ENCODE measurements at regions not wholly inside any gene's neighbourhood (a gene's known extent, or its start where the extent isn't known, plus 50 kb on each side); places are given as distances from the start of the nearest gene placed in this dataset.

GRCh38 chr17:63289931-63290330 lies 156.2 kb downstream of the CYB561 start:
- Histone ChIP-seq H3K9me2 (ENCODE audit: insufficient read depth) (no peaks in the 10 kb centered on the region), H3K27me3 (ENCODE audit: insufficient read depth, low read depth) (no peaks in the 10 kb centered on the region), H4K20me1 (ENCODE audit: insufficient read depth) (no peaks in the 10 kb centered on the region), H3K4me3 (no peak overlapping the region), H3F3A (ENCODE audit: insufficient read depth, low read depth) (no peaks in the 10 kb centered on the region; the same call in none of the 2 replicates), H2AFZ (no peak overlapping the region), H3K79me2 (ENCODE audit: low read depth) (peaks cover 47% of the 10 kb centered on the region), H3K4me1 (replicated peaks; ENCODE audit: insufficient read depth) (no peaks in the 10 kb centered on the region), H3K27ac (no peak overlapping the region), H3K36me3 (ENCODE audit: low read depth) (peaks cover 48% of the 10 kb centered on the region), H3K4me2 (no peak overlapping the region), H3K9me3 (ENCODE audit: insufficient read depth, low read depth) (0 out of 2 replicates have a peak, but pooled peaks cover 5% of the 10 kb centered on the region)
- DNase-seq, result no peak
- no TSS peak for BruUV-seq (replicated peaks)
- intact Hi-C loops (cut with micrococcal nuclease; ENCODE audit: unreplicated experiment), result no loop called here
- ChIA-PET POLR2A (ENCODE audit: unreplicated experiment) (interaction anchor here (0.7 kb wide), 1 partner anchor 31 kb away, joined by 6 read pairs; no protein-coding TSS in a partner anchor), CTCF (no interaction called here)
- TF ChIP-seq, protein P1, sequence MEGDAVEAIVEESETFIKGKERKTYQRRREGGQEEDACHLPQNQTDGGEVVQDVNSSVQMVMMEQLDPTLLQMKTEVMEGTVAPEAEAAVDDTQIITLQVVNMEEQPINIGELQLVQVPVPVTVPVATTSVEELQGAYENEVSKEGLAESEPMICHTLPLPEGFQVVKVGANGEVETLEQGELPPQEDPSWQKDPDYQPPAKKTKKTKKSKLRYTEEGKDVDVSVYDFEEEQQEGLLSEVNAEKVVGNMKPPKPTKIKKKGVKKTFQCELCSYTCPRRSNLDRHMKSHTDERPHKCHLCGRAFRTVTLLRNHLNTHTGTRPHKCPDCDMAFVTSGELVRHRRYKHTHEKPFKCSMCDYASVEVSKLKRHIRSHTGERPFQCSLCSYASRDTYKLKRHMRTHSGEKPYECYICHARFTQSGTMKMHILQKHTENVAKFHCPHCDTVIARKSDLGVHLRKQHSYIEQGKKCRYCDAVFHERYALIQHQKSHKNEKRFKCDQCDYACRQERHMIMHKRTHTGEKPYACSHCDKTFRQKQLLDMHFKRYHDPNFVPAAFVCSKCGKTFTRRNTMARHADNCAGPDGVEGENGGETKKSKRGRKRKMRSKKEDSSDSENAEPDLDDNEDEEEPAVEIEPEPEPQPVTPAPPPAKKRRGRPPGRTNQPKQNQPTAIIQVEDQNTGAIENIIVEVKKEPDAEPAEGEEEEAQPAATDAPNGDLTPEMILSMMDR (conservative IDR thresholded peaks at IDR 0.05), result no peak
- TF ChIP-seq EZH2 (IDR thresholded peaks at IDR 0.05; ENCODE audit: low read depth), result no peak

- no peak for TF ChIP-seq EZH2 (IDR thresholded peaks at IDR 0.05; ENCODE audit: low read depth)
- TF ChIP-seq, protein P1 (conservative IDR thresholded peaks at IDR 0.05), result no peak
- no peaks in the 10 kb centered on the region for H3K27me3 ChIP-seq (ENCODE audit: insufficient read depth, low read depth)
- no peak overlapping the region for H3K27ac ChIP-seq
Observed at GRCh38 chr17:63290351-63290750, 155.8 kb downstream of the CYB561 start.

GRCh38 chr17:63290784-63291183 lies 155.3 kb downstream of the CYB561 start:
- DNase-seq, result no peak
- H3K27me3 ChIP-seq (ENCODE audit: insufficient read depth, low read depth), result no peaks in the 10 kb centered on the region
- ChIA-PET POLR2A (ENCODE audit: unreplicated experiment) (interaction anchor here (0.7 kb wide), 1 partner anchor 32 kb away, joined by 6 read pairs; no protein-coding TSS in a partner anchor), CTCF (interaction anchor here (0.6 kb wide), 1 partner anchor 14 kb away, joined by 4 read pairs; no protein-coding TSS in a partner anchor)
- no peaks in the 10 kb centered on the region for H3K4me1 ChIP-seq (replicated peaks; ENCODE audit: insufficient read depth)
- no peaks in the 10 kb centered on the region for H3K9me2 ChIP-seq (ENCODE audit: insufficient read depth)
- H3K4me2 ChIP-seq, result no peak overlapping the region
- TF ChIP-seq, protein P1 (conservative IDR thresholded peaks at IDR 0.05), result no peak
- peaks cover 47% of the 10 kb centered on the region for H3K36me3 ChIP-seq (ENCODE audit: low read depth)
- no peak overlapping the region for H3K27ac ChIP-seq
- H3K79me2 ChIP-seq (ENCODE audit: low read depth), result peaks cover 40% of the 10 kb centered on the region
- H3K9me3 ChIP-seq (ENCODE audit: insufficient read depth, low read depth), result 0 out of 2 replicates have a peak, but pooled peaks cover 5% of the 10 kb centered on the region
- no peak overlapping the region for H3K4me3 ChIP-seq
- no peaks in the 10 kb centered on the region for H4K20me1 ChIP-seq (ENCODE audit: insufficient read depth)
- no peaks in the 10 kb centered on the region; the same call in none of the 2 replicates for H3F3A ChIP-seq (ENCODE audit: insufficient read depth, low read depth)
- BruUV-seq (replicated peaks), result no TSS peak
- intact Hi-C loops (cut with micrococcal nuclease; ENCODE audit: unreplicated experiment), result no loop called here
- H2AFZ ChIP-seq, result no peak overlapping the region

More at GRCh38 chr17:63290351-63290750, 155.8 kb downstream of the CYB561 start:
- BruUV-seq (replicated peaks), result no TSS peak
- Histone ChIP-seq H3K4me2 (no peak overlapping the region), H3K4me3 (no peak overlapping the region), H4K20me1 (ENCODE audit: insufficient read depth) (no peaks in the 10 kb centered on the region), H3K36me3 (ENCODE audit: low read depth) (peaks cover 47% of the 10 kb centered on the region), H3K79me2 (ENCODE audit: low read depth) (peaks cover 45% of the 10 kb centered on the region), H3K4me1 (replicated peaks; ENCODE audit: insufficient read depth) (no peaks in the 10 kb centered on the region), H3F3A (ENCODE audit: insufficient read depth, low read depth) (no peaks in the 10 kb centered on the region; the same call in none of the 2 replicates), H2AFZ (no peak overlapping the region), H3K9me3 (ENCODE audit: insufficient read depth, low read depth) (0 out of 2 replicates have a peak, but pooled peaks cover 5% of the 10 kb centered on the region), H3K9me2 (ENCODE audit: insufficient read depth) (no peaks in the 10 kb centered on the region)
- intact Hi-C loops (cut with micrococcal nuclease; ENCODE audit: unreplicated experiment), result no loop called here
- CTCF ChIA-PET, result interaction anchor here (0.6 kb wide), 1 partner anchor 13 kb away, joined by 4 read pairs; no protein-coding TSS in a partner anchor
- POLR2A ChIA-PET (ENCODE audit: unreplicated experiment), result interaction anchor here (0.7 kb wide), 1 partner anchor 31 kb away, joined by 6 read pairs; no protein-coding TSS in a partner anchor
- no peak for DNase-seq
